OCI-LY7 (cell line): ENCODE measurements at regions not wholly inside any gene's neighbourhood (a gene's known extent, or its start where the extent isn't known, plus 50 kb on each side); places are given as distances from the start of the nearest gene placed in this dataset.

Source experiments
- EZH2phosphoT487 ChIP-seq: fragments of 200-600 bp; sonication (generic); IDR thresholded peaks from 2 replicates; pipeline ENCODE4 v1.6.1; 2018; ENCODE audit warnings: low read depth, borderline replicate concordance, mild to moderate bottlenecking, mixed run types, antibody characterized with exemption, low read length, moderate library complexity, mixed read lengths
- TF ChIP-seq, protein P1 (sequence below): fragments of 200-600 bp; sonication (generic); conservative IDR thresholded peaks from 2 replicates; pipeline ENCODE4 v1.5.1; 2014; ENCODE audit warnings: mild to moderate bottlenecking, antibody characterized with exemption, low read length, moderate library complexity, mixed read lengths

DNA sequence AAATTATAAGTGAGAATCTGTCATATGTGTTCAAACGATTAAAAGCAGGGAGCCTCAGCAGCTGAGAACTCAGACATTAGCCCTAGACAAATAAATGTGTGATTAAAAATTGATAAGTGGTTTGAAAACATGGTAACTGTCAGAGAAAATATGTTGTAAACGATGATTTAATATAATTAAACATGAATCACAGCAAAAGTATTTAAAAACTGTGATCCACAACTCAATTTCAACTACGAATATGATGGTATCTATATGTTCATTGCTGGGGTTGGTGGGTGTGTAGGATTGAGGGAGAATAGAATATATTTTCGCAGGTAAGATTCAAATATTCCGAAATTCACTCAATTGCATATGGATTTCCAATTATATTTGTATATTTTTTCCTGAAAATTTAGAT is 302.2 kb upstream of the CNTN3 start:
- TF ChIP-seq, protein P1, sequence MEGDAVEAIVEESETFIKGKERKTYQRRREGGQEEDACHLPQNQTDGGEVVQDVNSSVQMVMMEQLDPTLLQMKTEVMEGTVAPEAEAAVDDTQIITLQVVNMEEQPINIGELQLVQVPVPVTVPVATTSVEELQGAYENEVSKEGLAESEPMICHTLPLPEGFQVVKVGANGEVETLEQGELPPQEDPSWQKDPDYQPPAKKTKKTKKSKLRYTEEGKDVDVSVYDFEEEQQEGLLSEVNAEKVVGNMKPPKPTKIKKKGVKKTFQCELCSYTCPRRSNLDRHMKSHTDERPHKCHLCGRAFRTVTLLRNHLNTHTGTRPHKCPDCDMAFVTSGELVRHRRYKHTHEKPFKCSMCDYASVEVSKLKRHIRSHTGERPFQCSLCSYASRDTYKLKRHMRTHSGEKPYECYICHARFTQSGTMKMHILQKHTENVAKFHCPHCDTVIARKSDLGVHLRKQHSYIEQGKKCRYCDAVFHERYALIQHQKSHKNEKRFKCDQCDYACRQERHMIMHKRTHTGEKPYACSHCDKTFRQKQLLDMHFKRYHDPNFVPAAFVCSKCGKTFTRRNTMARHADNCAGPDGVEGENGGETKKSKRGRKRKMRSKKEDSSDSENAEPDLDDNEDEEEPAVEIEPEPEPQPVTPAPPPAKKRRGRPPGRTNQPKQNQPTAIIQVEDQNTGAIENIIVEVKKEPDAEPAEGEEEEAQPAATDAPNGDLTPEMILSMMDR, result no peak
- TF ChIP-seq EZH2phosphoT487, result no peak
